ENCODE measurements at regions not wholly inside any gene's neighbourhood (a gene's known extent, or its start where the extent isn't known, plus 50 kb on each side); places are given as distances from the start of the nearest gene placed in this dataset.

GRCh38 chr4:134326866-134327265 is 125.3 kb upstream of the PABPC4L start:
- Histone ChIP-seq H3K4me1 (ENCODE audit: control insufficient read depth in 2 of 3, insufficient read depth in 2 of 3, low read depth in 1 of 3, low read length in 3 of 3) (no peaks in the 10 kb centered on the region), H3K4me3 (ENCODE audit: low read length in 3 of 3) (no peak overlapping the region), H3K36me3 (ENCODE audit: control insufficient read depth in 2 of 3, insufficient read depth in 3 of 3, low read length in 3 of 3) (no peaks in the 10 kb centered on the region), H3K27ac (ENCODE audit: low read depth in 2 of 2, low read length in 2 of 2) (no peak overlapping the region), H3K9ac (ENCODE audit: low read length in 3 of 3) (no peak overlapping the region), H3K27me3 (ENCODE audit: control insufficient read depth, insufficient read depth, low read length) (no peaks in the 10 kb centered on the region), H3K9me3 (ENCODE audit: control insufficient read depth in 2 of 3, insufficient read depth in 1 of 3, low read length in 3 of 3) (no peaks in the 10 kb centered on the region)
- peak in 1 of 5 donors; percentile 34 for DNase-seq
- no peak for FAIRE-seq
- intact Hi-C loops (cut with DNase I): no loop called here
- TF ChIP-seq CTCF (IDR thresholded peaks at IDR 0.05; ENCODE audit: borderline replicate concordance, extremely low read depth, insufficient read depth): no peak

- Histone ChIP-seq H3K36me3 (ENCODE audit: control insufficient read depth in 2 of 3, insufficient read depth in 3 of 3, low read length in 3 of 3) (no peaks in the 10 kb centered on the region), H3K9ac (ENCODE audit: low read length in 3 of 3) (no peak overlapping the region), H3K4me3 (ENCODE audit: low read length in 3 of 3) (no peak overlapping the region), H3K4me1 (ENCODE audit: control insufficient read depth in 2 of 3, insufficient read depth in 2 of 3, low read depth in 1 of 3, low read length in 3 of 3) (no peaks in the 10 kb centered on the region), H3K27ac (ENCODE audit: low read depth in 2 of 2, low read length in 2 of 2) (no peak overlapping the region), H3K27me3 (ENCODE audit: control insufficient read depth, insufficient read depth, low read length) (no peaks in the 10 kb centered on the region), H3K9me3 (ENCODE audit: control insufficient read depth in 2 of 3, insufficient read depth in 1 of 3, low read length in 3 of 3) (no peaks in the 10 kb centered on the region)
- intact Hi-C loops (cut with DNase I): no loop called here
- FAIRE-seq (no peak), DNase-seq (no peak)
- TF ChIP-seq CTCF (IDR thresholded peaks at IDR 0.05; ENCODE audit: borderline replicate concordance, extremely low read depth, insufficient read depth): no peak
Observed at GRCh38 chr4:134324179-134324578, 122.6 kb upstream of the PABPC4L start.

GRCh38 chr4:134320048-134320447 is 118.5 kb upstream of the PABPC4L start:
- intact Hi-C loops (cut with DNase I): no loop called here
- FAIRE-seq (no peak), DNase-seq (no peak)
- H3K36me3 ChIP-seq (ENCODE audit: control insufficient read depth in 2 of 3, insufficient read depth in 3 of 3, low read length in 3 of 3): no peaks in the 10 kb centered on the region
- no peak for TF ChIP-seq CTCF (IDR thresholded peaks at IDR 0.05; ENCODE audit: borderline replicate concordance, extremely low read depth, insufficient read depth)
- H3K4me3 ChIP-seq (ENCODE audit: low read length in 3 of 3): no peak overlapping the region
- H3K27me3 ChIP-seq (ENCODE audit: control insufficient read depth, insufficient read depth, low read length): no peaks in the 10 kb centered on the region
- no peaks in the 10 kb centered on the region for H3K4me1 ChIP-seq (ENCODE audit: control insufficient read depth in 2 of 3, insufficient read depth in 2 of 3, low read depth in 1 of 3, low read length in 3 of 3)
- H3K9me3 ChIP-seq (ENCODE audit: control insufficient read depth in 2 of 3, insufficient read depth in 1 of 3, low read length in 3 of 3): no peaks in the 10 kb centered on the region
- H3K9ac ChIP-seq (ENCODE audit: low read length in 3 of 3): no peak overlapping the region
- no peak overlapping the region for H3K27ac ChIP-seq (ENCODE audit: low read depth in 2 of 2, low read length in 2 of 2)

- Histone ChIP-seq H3K4me1 (ENCODE audit: control insufficient read depth in 2 of 3, insufficient read depth in 2 of 3, low read depth in 1 of 3, low read length in 3 of 3) (no peaks in the 10 kb centered on the region), H3K4me3 (ENCODE audit: low read length in 3 of 3) (no peak overlapping the region), H3K27me3 (ENCODE audit: control insufficient read depth, insufficient read depth, low read length) (no peaks in the 10 kb centered on the region), H3K27ac (ENCODE audit: low read depth in 2 of 2, low read length in 2 of 2) (no peak overlapping the region), H3K9ac (ENCODE audit: low read length in 3 of 3) (no peak overlapping the region), H3K36me3 (ENCODE audit: control insufficient read depth in 2 of 3, insufficient read depth in 3 of 3, low read length in 3 of 3) (no peaks in the 10 kb centered on the region), H3K9me3 (ENCODE audit: control insufficient read depth in 2 of 3, insufficient read depth in 1 of 3, low read length in 3 of 3) (no peaks in the 10 kb centered on the region)
- TF ChIP-seq CTCF (IDR thresholded peaks at IDR 0.05; ENCODE audit: borderline replicate concordance, extremely low read depth, insufficient read depth): no peak
- intact Hi-C loops (cut with DNase I): no loop called here
- no peak for DNase-seq
- FAIRE-seq: no peak
Observed at GRCh38 chr4:134313591-134313990, 112.0 kb upstream of the PABPC4L start.
